ENCODE measurements at regions not wholly inside any gene's neighbourhood (a gene's known extent, or its start where the extent isn't known, plus 50 kb on each side); places are given as distances from the start of the nearest gene placed in this dataset.

GRCh38 chr1:163785868-163786405 is 464.2 kb downstream of the NUF2 start:
- Histone ChIP-seq H3K4me1 (no peaks in the 10 kb centered on the region), H3K9me3 (no peaks in the 10 kb centered on the region), H3K27ac (no peak overlapping the region), H3K27me3 (no peaks in the 10 kb centered on the region), H3K4me3 (no peak overlapping the region), H3K36me3 (ENCODE audit: low read depth, missing control alignments) (no peaks in the 10 kb centered on the region)
- WGBS, 2 donors: 89 to 91% methylated on average over 2 of the region's 2 CpGs
- intact Hi-C loops (cut with DNase I; ENCODE audit: low total_unique reads): no loop called here
- TF ChIP-seq CTCF (IDR thresholded peaks at IDR 0.05) (no peak), POLR2A (IDR thresholded peaks at IDR 0.05) (no peak)
- DNase-seq: no peak

- H3K9me3 ChIP-seq: no peaks in the 10 kb centered on the region
- intact Hi-C loops (cut with DNase I; ENCODE audit: low total_unique reads): no loop called here
- H3K4me3 ChIP-seq: no peak overlapping the region
- no peaks in the 10 kb centered on the region for H3K36me3 ChIP-seq (ENCODE audit: low read depth, missing control alignments)
- TF ChIP-seq CTCF (IDR thresholded peaks at IDR 0.05) (no peak), POLR2A (IDR thresholded peaks at IDR 0.05) (no peak)
- H3K27ac ChIP-seq: no peak overlapping the region
- no peaks in the 10 kb centered on the region for H3K27me3 ChIP-seq
- no peaks in the 10 kb centered on the region for H3K4me1 ChIP-seq
- 90% methylated on average over 4 of the region's 4 CpGs for WGBS, 2 donors
- no peak for DNase-seq
These were observed 468.2 kb downstream of the NUF2 start for GRCh38 chr1:163789911-163790310.

- no peak overlapping the region for H3K4me3 ChIP-seq
- H3K36me3 ChIP-seq (ENCODE audit: low read depth, missing control alignments): no peaks in the 10 kb centered on the region
- H3K9me3 ChIP-seq: no peaks in the 10 kb centered on the region
- H3K27ac ChIP-seq: no peak overlapping the region
- TF ChIP-seq CTCF (IDR thresholded peaks at IDR 0.05): no peak
- no peak for TF ChIP-seq POLR2A (IDR thresholded peaks at IDR 0.05)
- WGBS, 2 donors: 67 to 73% methylated on average over 3 of the region's 3 CpGs
- intact Hi-C loops (cut with DNase I; ENCODE audit: low total_unique reads): no loop called here
- no peaks in the 10 kb centered on the region for H3K27me3 ChIP-seq
- no peak for DNase-seq
- H3K4me1 ChIP-seq: no peaks in the 10 kb centered on the region
These were observed 472.8 kb downstream of the NUF2 start for GRCh38 chr1:163794551-163794950.

GRCh38 chr1:163796394-163796821 is 474.7 kb downstream of the NUF2 start:
- H3K27ac ChIP-seq: no peak overlapping the region
- no peak for DNase-seq
- H3K36me3 ChIP-seq (ENCODE audit: low read depth, missing control alignments): no peaks in the 10 kb centered on the region
- no peaks in the 10 kb centered on the region for H3K9me3 ChIP-seq
- H3K4me1 ChIP-seq: no peaks in the 10 kb centered on the region
- WGBS, 2 donors: 54 to 55% methylated on average over 2 of the region's 2 CpGs
- intact Hi-C loops (cut with DNase I; ENCODE audit: low total_unique reads): no loop called here
- H3K27me3 ChIP-seq: no peaks in the 10 kb centered on the region
- no peak overlapping the region for H3K4me3 ChIP-seq
- no peak for TF ChIP-seq POLR2A (IDR thresholded peaks at IDR 0.05)
- no peak for TF ChIP-seq CTCF (IDR thresholded peaks at IDR 0.05)

- no peak for TF ChIP-seq CTCF (IDR thresholded peaks at IDR 0.05)
- TF ChIP-seq POLR2A (IDR thresholded peaks at IDR 0.05): no peak
- Histone ChIP-seq H3K4me3 (no peak overlapping the region), H3K27me3 (no peaks in the 10 kb centered on the region), H3K36me3 (ENCODE audit: low read depth, missing control alignments) (no peaks in the 10 kb centered on the region), H3K4me1 (no peaks in the 10 kb centered on the region), H3K27ac (no peak overlapping the region), H3K9me3 (no peaks in the 10 kb centered on the region)
- no peak for DNase-seq
- intact Hi-C loops (cut with DNase I; ENCODE audit: low total_unique reads): no loop called here
These were observed 476.1 kb downstream of the NUF2 start for GRCh38 chr1:163797816-163798215.

All from testis (tissue), 2 donors.